WTC11 (cell line): ENCODE measurements at regions not wholly inside any gene's neighbourhood (a gene's known extent, or its start where the extent isn't known, plus 50 kb on each side); places are given as distances from the start of the nearest gene placed in this dataset.

ENCODE experiments used
- ATAC-seq: fragments of 200-7000 bp; cut with Tn5 transposase; 2 replicates; pipeline ENCODE4 v1.10.0; 2021; ENCODE audit warnings: mild to moderate bottlenecking, moderate library complexity
- CTCF ChIA-PET: fragments of 300-600 bp; sonication (Branson Sonifier 250); formaldehyde crosslinking; loops from one replicate; lab custom pipeline; 2021; ENCODE audit warnings: antibody characterized with exemption; lab: Charles Lee
- POLR2A ChIA-PET: fragments of 350-600 bp; sonication (Branson Sonifier 250); formaldehyde crosslinking; loops from one replicate; lab custom pipeline; 2021; ENCODE audit warnings: antibody characterized with exemption; lab: Charles Lee
- DNase-seq: peaks from one replicate; pipeline ENCODE4 v3.0.0; 2021; ENCODE audit warnings: low spot score
- H3K27ac Mint-ChIP-seq: 2 replicates; pipeline ENCODE4 v1.8.0; 2021; ENCODE audit warnings: mixed read lengths
- H3K27me3 Mint-ChIP-seq: 2 replicates; pipeline ENCODE4 v1.8.0; 2021; ENCODE audit warnings: low read depth, mild to moderate bottlenecking, moderate library complexity, mixed read lengths
- H3K36me3 Mint-ChIP-seq: 2 replicates; pipeline ENCODE4 v1.8.0; 2021; ENCODE audit warnings: mixed read lengths
- H3K4me1 Mint-ChIP-seq: 2 replicates; pipeline ENCODE4 v1.8.0; 2022; ENCODE audit warnings: mixed read lengths
- H3K4me3 Mint-ChIP-seq: 2 replicates; pipeline ENCODE4 v1.8.0; 2021; ENCODE audit warnings: mild to moderate bottlenecking, moderate library complexity, mixed read lengths
- H3K9me3 Mint-ChIP-seq: 2 replicates; pipeline ENCODE4 v1.8.0; 2021; ENCODE audit warnings: mixed read lengths
- ATF1 ChIP-seq: sonication (generic); formaldehyde crosslinking; IDR thresholded peaks from 2 replicates; pipeline ENCODE4 v1.8.1; 2023; ENCODE audit warnings: mild to moderate bottlenecking, moderate library complexity, missing genetic modification reagents
- ATF2 ChIP-seq: sonication (generic); formaldehyde crosslinking; IDR thresholded peaks from 2 replicates; pipeline ENCODE4 v1.8.1; 2022; ENCODE audit warnings: low read depth, missing genetic modification reagents, borderline replicate concordance
- CREM ChIP-seq: sonication (generic); formaldehyde crosslinking; IDR thresholded peaks from 2 replicates; pipeline ENCODE4 v1.8.1; 2022; ENCODE audit warnings: mild to moderate bottlenecking, missing genetic modification reagents, moderate library complexity
- ESRRA ChIP-seq: sonication (generic); formaldehyde crosslinking; IDR thresholded peaks from 2 replicates; pipeline ENCODE4 v1.8.1; 2022; ENCODE audit warnings: mild to moderate bottlenecking, missing genetic modification reagents, borderline replicate concordance
- FOXJ3 ChIP-seq: sonication (generic); formaldehyde crosslinking; IDR thresholded peaks from 2 replicates; pipeline ENCODE4 v1.9.0; 2021; ENCODE audit warnings: missing genetic modification reagents, mild to moderate bottlenecking, borderline replicate concordance
- FOXP1 ChIP-seq: sonication (generic); formaldehyde crosslinking; IDR thresholded peaks from 2 replicates; pipeline ENCODE4 v1.8.0; 2022; ENCODE audit warnings: missing genetic modification reagents, mild to moderate bottlenecking, moderate library complexity, borderline replicate concordance
- IRF2 ChIP-seq: sonication (generic); formaldehyde crosslinking; IDR thresholded peaks from 2 replicates; pipeline ENCODE4 v1.8.0; 2022; ENCODE audit warnings: low read depth, missing genetic modification reagents, borderline replicate concordance
- NFYB ChIP-seq: sonication (generic); formaldehyde crosslinking; conservative IDR thresholded peaks from 2 replicates; pipeline ENCODE4 v1.8.0; 2022; ENCODE audit warnings: low read depth, missing genetic modification reagents
- NR3C1 ChIP-seq: sonication (generic); formaldehyde crosslinking; conservative IDR thresholded peaks from 2 replicates; pipeline ENCODE4 v1.8.1; 2023; ENCODE audit warnings: low read depth, mild to moderate bottlenecking, missing genetic modification reagents
- RORB ChIP-seq: fragments of 250-450 bp; sonication (Bioruptor Pico); IDR thresholded peaks from 2 replicates; pipeline ENCODE4 v1.9.0; 2021; ENCODE audit warnings: mild to moderate bottlenecking
- SP1 ChIP-seq: sonication (generic); formaldehyde crosslinking; conservative IDR thresholded peaks from 2 replicates; pipeline ENCODE4 v1.8.1; 2022; ENCODE audit warnings: missing genetic modification reagents
- ZNF219 ChIP-seq: sonication (generic); formaldehyde crosslinking; IDR thresholded peaks from 2 replicates; pipeline ENCODE4 v1.8.0; 2023; ENCODE audit warnings: missing genetic modification reagents, mild to moderate bottlenecking, borderline replicate concordance
- ZNF232 ChIP-seq: sonication (generic); formaldehyde crosslinking; IDR thresholded peaks from 2 replicates; pipeline ENCODE4 v1.8.0; 2022; ENCODE audit warnings: mild to moderate bottlenecking, missing genetic modification reagents
- ZNF317 ChIP-seq: sonication (generic); formaldehyde crosslinking; IDR thresholded peaks from 2 replicates; pipeline ENCODE4 v1.8.1; 2023; ENCODE audit warnings: low read depth, mild to moderate bottlenecking, moderate library complexity, missing genetic modification reagents, borderline replicate concordance
- ZNF396 ChIP-seq: fragments of 250-450 bp; sonication (Bioruptor Pico); IDR thresholded peaks from 2 replicates; pipeline ENCODE4 v1.8.0; 2021; ENCODE audit warnings: mild to moderate bottlenecking, moderate library complexity, borderline replicate concordance
- ZNF416 ChIP-seq: fragments of 250-450 bp; sonication (Bioruptor Pico); IDR thresholded peaks from 2 replicates; pipeline ENCODE4 v1.9.0; 2021; ENCODE audit warnings: mild to moderate bottlenecking, inconsistent platforms
- ZNF512 ChIP-seq: sonication (generic); formaldehyde crosslinking; IDR thresholded peaks from 2 replicates; pipeline ENCODE4 v1.8.1; 2022; ENCODE audit warnings: missing genetic modification reagents, borderline replicate concordance
- ZNF671 ChIP-seq: fragments of 250-450 bp; sonication (Bioruptor Pico); IDR thresholded peaks from 2 replicates; pipeline ENCODE4 v1.8.0; 2021; ENCODE audit warnings: mild to moderate bottlenecking
- TF ChIP-seq, protein P1 (sequence below): sonication (generic); formaldehyde crosslinking; IDR thresholded peaks from 2 replicates; pipeline ENCODE4 v1.8.1; 2023; ENCODE audit warnings: mild to moderate bottlenecking, missing genetic modification reagents, moderate library complexity
- TF ChIP-seq, protein P2 (sequence below): sonication (generic); formaldehyde crosslinking; IDR thresholded peaks from 2 replicates; pipeline ENCODE4 v1.8.1; 2022; ENCODE audit warnings: mild to moderate bottlenecking, moderate library complexity, missing genetic modification reagents
- TF ChIP-seq, protein P3 (sequence below): fragments of 250-450 bp; sonication (Bioruptor Pico); IDR thresholded peaks from 2 replicates; pipeline ENCODE4 v1.9.0; 2021; ENCODE audit warnings: mild to moderate bottlenecking
- TF ChIP-seq, protein P4 (sequence below): fragments of 250-450 bp; sonication (Bioruptor Pico); conservative IDR thresholded peaks from 2 replicates; pipeline ENCODE4 v1.9.0; 2021; ENCODE audit warnings: mild to moderate bottlenecking

DNA sequence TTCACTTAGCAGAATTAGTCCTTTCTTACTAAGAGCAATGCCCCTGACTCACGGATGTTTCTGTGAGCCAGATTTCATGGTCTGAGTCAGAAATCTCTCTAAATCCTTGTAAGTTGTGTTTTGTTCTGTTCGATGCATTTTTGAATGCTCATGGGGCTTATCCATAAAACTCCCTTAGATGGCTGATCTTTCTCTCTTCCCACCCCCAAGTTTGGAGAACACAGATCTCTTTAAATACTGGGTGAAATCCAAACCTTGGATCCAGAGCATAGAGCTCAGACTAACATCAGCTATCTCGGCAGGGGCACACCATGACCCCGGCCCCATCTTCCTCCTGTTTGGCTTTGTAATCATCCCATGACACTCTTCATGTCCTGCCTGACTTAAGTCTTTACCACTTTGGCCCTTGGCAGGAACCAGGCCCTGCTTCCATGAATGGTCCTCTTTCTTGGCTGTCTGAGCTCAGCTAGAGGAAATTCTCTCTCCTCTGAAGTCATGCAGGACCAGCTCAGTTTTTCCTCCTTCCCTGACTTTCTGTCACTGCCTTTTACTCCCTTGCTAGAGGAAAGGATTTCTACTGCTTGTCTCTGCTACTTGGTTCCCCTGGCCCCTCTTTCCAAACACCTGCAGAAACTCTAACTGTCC is 120.4 kb upstream of the RAB11FIP2 start:
- Mint-ChIP-seq H3K27ac (no peak overlapping the region), H3K36me3 (no peaks in the 10 kb centered on the region), H3K9me3 (peaks cover 3% of the 10 kb centered on the region; the same call in 1 of the 2 replicates), H3K27me3 (no peaks in the 10 kb centered on the region), H3K4me3 (no peak overlapping the region), H3K4me1 (no peaks in the 10 kb centered on the region)
- no peak for DNase-seq
- TF ChIP-seq, protein P1, sequence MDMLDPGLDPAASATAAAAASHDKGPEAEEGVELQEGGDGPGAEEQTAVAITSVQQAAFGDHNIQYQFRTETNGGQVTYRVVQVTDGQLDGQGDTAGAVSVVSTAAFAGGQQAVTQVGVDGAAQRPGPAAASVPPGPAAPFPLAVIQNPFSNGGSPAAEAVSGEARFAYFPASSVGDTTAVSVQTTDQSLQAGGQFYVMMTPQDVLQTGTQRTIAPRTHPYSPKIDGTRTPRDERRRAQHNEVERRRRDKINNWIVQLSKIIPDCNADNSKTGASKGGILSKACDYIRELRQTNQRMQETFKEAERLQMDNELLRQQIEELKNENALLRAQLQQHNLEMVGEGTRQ (CRISPR knock-in tag) = no peak
- TF ChIP-seq, protein P2, sequence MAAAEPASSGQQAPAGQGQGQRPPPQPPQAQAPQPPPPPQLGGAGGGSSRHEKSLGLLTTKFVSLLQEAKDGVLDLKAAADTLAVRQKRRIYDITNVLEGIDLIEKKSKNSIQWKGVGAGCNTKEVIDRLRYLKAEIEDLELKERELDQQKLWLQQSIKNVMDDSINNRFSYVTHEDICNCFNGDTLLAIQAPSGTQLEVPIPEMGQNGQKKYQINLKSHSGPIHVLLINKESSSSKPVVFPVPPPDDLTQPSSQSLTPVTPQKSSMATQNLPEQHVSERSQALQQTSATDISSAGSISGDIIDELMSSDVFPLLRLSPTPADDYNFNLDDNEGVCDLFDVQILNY = no peak
- no peak for TF ChIP-seq ZNF396
- TF ChIP-seq, protein P3, sequence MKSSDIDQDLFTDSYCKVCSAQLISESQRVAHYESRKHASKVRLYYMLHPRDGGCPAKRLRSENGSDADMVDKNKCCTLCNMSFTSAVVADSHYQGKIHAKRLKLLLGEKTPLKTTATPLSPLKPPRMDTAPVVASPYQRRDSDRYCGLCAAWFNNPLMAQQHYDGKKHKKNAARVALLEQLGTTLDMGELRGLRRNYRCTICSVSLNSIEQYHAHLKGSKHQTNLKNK (CRISPR knock-in tag) = no peak
- no peak for TF ChIP-seq ESRRA (CRISPR knock-in tag)
- no peak for TF ChIP-seq IRF2 (CRISPR knock-in tag)
- TF ChIP-seq ZNF512 (CRISPR knock-in tag) = no peak
- no peak for TF ChIP-seq FOXJ3
- TF ChIP-seq ATF2 (CRISPR knock-in tag) = no peak
- no peak for TF ChIP-seq NR3C1 (CRISPR knock-in tag)
- TF ChIP-seq CREM = no peak
- no peak for TF ChIP-seq RORB (CRISPR knock-in tag)
- TF ChIP-seq NFYB (CRISPR knock-in tag) = no peak
- no peak for TF ChIP-seq FOXP1 (CRISPR knock-in tag)
- TF ChIP-seq ZNF317 (CRISPR knock-in tag) = no peak
- no peak for TF ChIP-seq ZNF416
- no peak for TF ChIP-seq ZNF671 (CRISPR knock-in tag)
- no peak for TF ChIP-seq ZNF219 (CRISPR knock-in tag)
- no peak for TF ChIP-seq ZNF232 (CRISPR knock-in tag)
- ATAC-seq = no peak
- ChIA-PET CTCF (interaction anchor here (1.0 kb wide), 1 partner anchor 397 kb away, joined by 3 read pairs; no protein-coding TSS in a partner anchor), POLR2A (no interaction called here)

GRCh38 chr10:118163217-118163616 is 116.5 kb upstream of the RAB11FIP2 start:
- no peak for ATAC-seq
- H3K27ac Mint-ChIP-seq = no peak overlapping the region
- no peak overlapping the region for H3K4me3 Mint-ChIP-seq
- no peaks in the 10 kb centered on the region for H3K27me3 Mint-ChIP-seq
- no peaks in the 10 kb centered on the region for H3K36me3 Mint-ChIP-seq
- no peak for DNase-seq
- ChIA-PET POLR2A (no interaction called here), CTCF (no interaction called here)
- peaks cover 3% of the 10 kb centered on the region; the same call in 1 of the 2 replicates for H3K9me3 Mint-ChIP-seq
- H3K4me1 Mint-ChIP-seq = no peaks in the 10 kb centered on the region
- no peak for TF ChIP-seq SP1 (CRISPR knock-in tag)
- no peak for TF ChIP-seq ATF1 (CRISPR knock-in tag)
- TF ChIP-seq, protein P4, sequence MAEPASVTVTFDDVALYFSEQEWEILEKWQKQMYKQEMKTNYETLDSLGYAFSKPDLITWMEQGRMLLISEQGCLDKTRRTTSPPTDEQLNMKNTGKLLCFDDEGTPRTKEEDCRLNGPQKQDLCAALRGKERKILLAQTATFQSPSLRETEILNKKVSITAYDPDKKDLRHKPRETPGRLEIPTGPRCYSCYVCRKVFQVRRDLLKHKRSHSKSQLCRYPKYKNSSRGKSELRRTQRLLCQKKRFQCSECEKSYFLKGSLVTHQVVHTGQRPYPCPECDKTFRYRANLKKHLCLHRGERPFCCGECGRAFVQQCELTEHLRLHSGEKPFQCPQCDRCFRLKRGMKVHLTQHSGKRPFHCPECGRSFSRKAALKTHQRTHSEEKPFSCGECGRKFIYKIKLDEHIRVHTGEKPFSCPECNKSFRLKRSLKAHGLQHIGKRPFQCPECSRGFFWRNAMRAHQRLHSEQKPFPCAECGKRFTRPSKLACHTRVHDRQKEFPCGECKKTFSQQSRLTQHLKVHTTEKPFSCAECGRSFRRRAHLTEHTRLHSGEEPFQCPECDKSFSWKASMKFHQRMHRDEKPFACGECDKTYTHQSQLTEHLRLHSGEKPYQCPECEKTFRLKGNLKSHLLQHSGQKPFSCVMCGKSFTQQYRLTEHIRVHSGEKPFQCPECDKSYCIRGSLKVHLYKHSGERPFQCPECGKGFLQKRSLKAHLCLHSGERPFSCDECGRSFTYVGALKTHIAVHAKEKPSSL = no peak
- TF ChIP-seq ATF2 (CRISPR knock-in tag) = no peak
